ENCODE measurements at regions not wholly inside any gene's neighbourhood (a gene's known extent, or its start where the extent isn't known, plus 50 kb on each side); places are given as distances from the start of the nearest gene placed in this dataset.

DNA sequence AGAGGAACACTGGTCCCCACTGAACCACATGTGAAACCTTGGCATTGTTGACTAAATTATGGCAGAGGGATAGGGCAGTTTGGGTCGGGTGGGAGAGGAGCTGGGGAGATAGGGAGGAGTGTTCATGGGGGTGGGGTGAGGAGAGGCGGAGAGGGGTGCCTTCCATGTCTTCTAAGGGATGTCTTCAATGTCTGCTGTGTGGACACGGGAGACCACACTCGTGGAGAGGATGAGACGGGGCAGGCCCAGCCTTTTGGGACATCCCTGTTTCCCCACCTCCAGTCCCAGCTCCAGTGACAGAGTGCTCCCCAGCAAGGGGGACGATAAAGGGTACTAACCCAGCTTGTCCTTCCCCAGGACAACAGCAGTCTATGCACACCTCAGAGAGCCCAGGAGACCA, 146.4 kb upstream of the MAMLD1 start:
- Mint-ChIP-seq H3K27ac (ENCODE audit: low read depth, unreplicated experiment) (no peak overlapping the region), H3K4me1 (ENCODE audit: insufficient read depth, unreplicated experiment) (peaks cover 4% of the 10 kb centered on the region), H3K36me3 (ENCODE audit: insufficient read depth, unreplicated experiment) (no peaks in the 10 kb centered on the region), H3K9me3 (ENCODE audit: unreplicated experiment) (no peaks in the 10 kb centered on the region), H3K4me3 (ENCODE audit: unreplicated experiment) (no peak overlapping the region), H3K27me3 (ENCODE audit: insufficient read depth, unreplicated experiment) (peaks cover 14% of the 10 kb centered on the region)
- no peak for DNase-seq (ENCODE audit: unreplicated experiment)
- CTCF ChIA-PET = interaction anchor here (0.6 to 0.7 kb wide), 3 partner anchors 87 to 268 kb away, joined by 3 to 4 read pairs (median 3); no protein-coding TSS in a partner anchor
- intact Hi-C loops (cut with micrococcal nuclease) = no loop called here
- no TSS peak for BruUV-seq (replicated peaks)
- POLR2A ChIA-PET = interaction anchor here (1.0 kb wide), 2 partner anchors 14 to 25 kb away, joined by 3 read pairs; no protein-coding TSS in a partner anchor
- no peak for TF ChIP-seq CTCF (IDR thresholded peaks at IDR 0.05; ENCODE audit: unreplicated experiment)

- intact Hi-C loops (cut with micrococcal nuclease) = no loop called here
- no peaks in the 10 kb centered on the region for H3K36me3 Mint-ChIP-seq (ENCODE audit: insufficient read depth, unreplicated experiment)
These were observed 145.5 kb upstream of the MAMLD1 start for GRCh38 chrX:150217609-150218008.

GRCh38 chrX:150219374-150220185, 143.5 kb upstream of the MAMLD1 start:
- Mint-ChIP-seq H3K4me3 (ENCODE audit: unreplicated experiment) (no peak overlapping the region), H3K27ac (ENCODE audit: low read depth, unreplicated experiment) (no peak overlapping the region), H3K9me3 (ENCODE audit: unreplicated experiment) (no peaks in the 10 kb centered on the region), H3K36me3 (ENCODE audit: insufficient read depth, unreplicated experiment) (no peaks in the 10 kb centered on the region), H3K4me1 (ENCODE audit: insufficient read depth, unreplicated experiment) (no peaks in the 10 kb centered on the region), H3K27me3 (ENCODE audit: insufficient read depth, unreplicated experiment) (peaks cover 25% of the 10 kb centered on the region)
- POLR2A ChIA-PET = interaction anchor here (0.6 kb wide), 1 partner anchor 516 kb away, joined by 3 read pairs; no protein-coding TSS in a partner anchor
- BruUV-seq (replicated peaks) = no TSS peak
- TF ChIP-seq CTCF (IDR thresholded peaks at IDR 0.05; ENCODE audit: unreplicated experiment) = no peak
- intact Hi-C loops (cut with micrococcal nuclease) = no loop called here
- CTCF ChIA-PET = interaction anchor here (0.6 to 1.2 kb wide), 5 partner anchors 10 to 887 kb away, joined by 3 to 4 read pairs (median 3); no protein-coding TSS in a partner anchor
- DNase-seq (ENCODE audit: unreplicated experiment) = peak; percentile 53

More at GRCh38 chrX:150217609-150218008, 145.5 kb upstream of the MAMLD1 start:
- POLR2A ChIA-PET = interaction anchor here (1.0 kb wide), 1 partner anchor 26 kb away, joined by 3 read pairs; no protein-coding TSS in a partner anchor
- BruUV-seq (replicated peaks) = no TSS peak
- no peak for TF ChIP-seq CTCF (IDR thresholded peaks at IDR 0.05; ENCODE audit: unreplicated experiment)
- CTCF ChIA-PET = interaction anchor here (1.0 kb wide), 1 partner anchor 12 kb away, joined by 3 read pairs; no protein-coding TSS in a partner anchor
- Mint-ChIP-seq H3K9me3 (ENCODE audit: unreplicated experiment) (no peaks in the 10 kb centered on the region), H3K27ac (ENCODE audit: low read depth, unreplicated experiment) (no peak overlapping the region), H3K4me3 (ENCODE audit: unreplicated experiment) (no peak overlapping the region), H3K27me3 (ENCODE audit: insufficient read depth, unreplicated experiment) (peaks cover 23% of the 10 kb centered on the region), H3K4me1 (ENCODE audit: insufficient read depth, unreplicated experiment) (peaks cover 3% of the 10 kb centered on the region)
- DNase-seq (ENCODE audit: unreplicated experiment) = no peak

GRCh38 chrX:150223176-150224015, 139.7 kb upstream of the MAMLD1 start:
- Mint-ChIP-seq H3K27me3 (ENCODE audit: insufficient read depth, unreplicated experiment) (peaks cover 25% of the 10 kb centered on the region), H3K27ac (ENCODE audit: low read depth, unreplicated experiment) (no peak overlapping the region), H3K36me3 (ENCODE audit: insufficient read depth, unreplicated experiment) (no peaks in the 10 kb centered on the region), H3K4me3 (ENCODE audit: unreplicated experiment) (no peak overlapping the region), H3K4me1 (ENCODE audit: insufficient read depth, unreplicated experiment) (no peaks in the 10 kb centered on the region), H3K9me3 (ENCODE audit: unreplicated experiment) (no peaks in the 10 kb centered on the region)
- ChIA-PET CTCF (interaction anchor here (0.6 kb wide), 1 partner anchor 126 kb away, joined by 3 read pairs; no protein-coding TSS in a partner anchor), POLR2A (interaction anchor here (0.7 kb wide), 1 partner anchor 11 kb away, joined by 5 read pairs; no protein-coding TSS in a partner anchor)
- intact Hi-C loops (cut with micrococcal nuclease) = no loop called here
- BruUV-seq (replicated peaks) = no TSS peak
- no peak for DNase-seq (ENCODE audit: unreplicated experiment)
- no peak for TF ChIP-seq CTCF (IDR thresholded peaks at IDR 0.05; ENCODE audit: unreplicated experiment)

All from MCF 10A (cell line).